Kidney epithelial cell (primary cell): ENCODE measurements at regions not wholly inside any gene's neighbourhood (a gene's known extent, or its start where the extent isn't known, plus 50 kb on each side); places are given as distances from the start of the nearest gene placed in this dataset.

Experiments
- DNase-seq: peaks from one replicate; pipeline ENCODE4 v3.0.0-alpha.2; 2010; ENCODE audit warnings: low read depth
- H3K27me3 ChIP-seq: 2 replicates; pipeline ENCODE4 v1.6.0; 2011; ENCODE audit warnings: low read length; ENCODE audit not compliant: control insufficient read depth, insufficient read depth
- H3K36me3 ChIP-seq: 2 replicates; pipeline ENCODE4 v1.5.1; 2011; ENCODE audit warnings: low read length; ENCODE audit not compliant: control insufficient read depth, insufficient read depth
- H3K4me3 ChIP-seq: 2 replicates; pipeline ENCODE4 v1.5.1; 2011; ENCODE audit warnings: low read depth, mild to moderate bottlenecking, control low read depth, low read length
- TF ChIP-seq, protein P1 (sequence below): IDR thresholded peaks from 2 replicates; pipeline ENCODE4 v1.5.1; 2011; ENCODE audit warnings: mild to moderate bottlenecking, moderate library complexity, low read length, control low read depth, inconsistent platforms; ENCODE audit not compliant: insufficient read depth, poor library complexity, severe bottlenecking

DNA sequence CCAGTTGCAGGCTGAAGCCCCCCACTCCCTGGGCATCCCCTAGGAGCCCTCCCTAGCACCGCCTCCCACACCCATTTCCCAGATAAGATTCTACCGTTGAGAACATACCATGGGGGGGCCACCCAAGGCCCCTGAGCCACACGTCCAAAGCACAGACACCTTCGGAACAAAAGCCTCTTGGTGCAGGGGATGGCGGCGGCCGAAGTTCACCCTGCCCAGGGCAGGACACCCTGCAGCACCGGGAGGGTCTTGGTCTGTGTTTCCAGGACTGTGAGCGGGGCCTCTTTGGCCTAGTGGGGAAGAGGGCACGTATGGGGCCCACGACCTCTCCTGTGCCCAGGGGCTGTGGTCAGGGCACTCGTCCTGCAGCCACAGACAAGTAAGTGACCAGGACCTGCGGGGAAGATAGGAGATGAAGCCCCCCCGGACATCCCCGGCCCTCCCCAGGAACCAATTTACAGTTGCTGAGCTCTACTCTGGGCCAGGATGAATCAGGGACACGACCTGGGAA lies 154.3 kb upstream of the C14orf180 start:
- DNase-seq = no peak
- no peaks in the 10 kb centered on the region for H3K36me3 ChIP-seq
- peaks cover 65% of the 10 kb centered on the region for H3K27me3 ChIP-seq
- TF ChIP-seq, protein P1, sequence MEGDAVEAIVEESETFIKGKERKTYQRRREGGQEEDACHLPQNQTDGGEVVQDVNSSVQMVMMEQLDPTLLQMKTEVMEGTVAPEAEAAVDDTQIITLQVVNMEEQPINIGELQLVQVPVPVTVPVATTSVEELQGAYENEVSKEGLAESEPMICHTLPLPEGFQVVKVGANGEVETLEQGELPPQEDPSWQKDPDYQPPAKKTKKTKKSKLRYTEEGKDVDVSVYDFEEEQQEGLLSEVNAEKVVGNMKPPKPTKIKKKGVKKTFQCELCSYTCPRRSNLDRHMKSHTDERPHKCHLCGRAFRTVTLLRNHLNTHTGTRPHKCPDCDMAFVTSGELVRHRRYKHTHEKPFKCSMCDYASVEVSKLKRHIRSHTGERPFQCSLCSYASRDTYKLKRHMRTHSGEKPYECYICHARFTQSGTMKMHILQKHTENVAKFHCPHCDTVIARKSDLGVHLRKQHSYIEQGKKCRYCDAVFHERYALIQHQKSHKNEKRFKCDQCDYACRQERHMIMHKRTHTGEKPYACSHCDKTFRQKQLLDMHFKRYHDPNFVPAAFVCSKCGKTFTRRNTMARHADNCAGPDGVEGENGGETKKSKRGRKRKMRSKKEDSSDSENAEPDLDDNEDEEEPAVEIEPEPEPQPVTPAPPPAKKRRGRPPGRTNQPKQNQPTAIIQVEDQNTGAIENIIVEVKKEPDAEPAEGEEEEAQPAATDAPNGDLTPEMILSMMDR = no peak
- H3K4me3 ChIP-seq = no peak overlapping the region

- peaks cover 65% of the 10 kb centered on the region for H3K27me3 ChIP-seq
- H3K36me3 ChIP-seq = no peaks in the 10 kb centered on the region
These were observed 153.6 kb upstream of the C14orf180 start for GRCh38 chr14:104425763-104426646.

GRCh38 chr14:104427131-104427851 lies 152.3 kb upstream of the C14orf180 start:
- Histone ChIP-seq H3K27me3 (peaks cover 58% of the 10 kb centered on the region), H3K4me3 (no peak overlapping the region), H3K36me3 (no peaks in the 10 kb centered on the region)
- DNase-seq = no peak
- TF ChIP-seq, protein P1 = no peak

More at GRCh38 chr14:104425763-104426646, 153.6 kb upstream of the C14orf180 start:
- H3K4me3 ChIP-seq = no peak overlapping the region
- TF ChIP-seq, protein P1 = no peak
- no peak for DNase-seq

DNA sequence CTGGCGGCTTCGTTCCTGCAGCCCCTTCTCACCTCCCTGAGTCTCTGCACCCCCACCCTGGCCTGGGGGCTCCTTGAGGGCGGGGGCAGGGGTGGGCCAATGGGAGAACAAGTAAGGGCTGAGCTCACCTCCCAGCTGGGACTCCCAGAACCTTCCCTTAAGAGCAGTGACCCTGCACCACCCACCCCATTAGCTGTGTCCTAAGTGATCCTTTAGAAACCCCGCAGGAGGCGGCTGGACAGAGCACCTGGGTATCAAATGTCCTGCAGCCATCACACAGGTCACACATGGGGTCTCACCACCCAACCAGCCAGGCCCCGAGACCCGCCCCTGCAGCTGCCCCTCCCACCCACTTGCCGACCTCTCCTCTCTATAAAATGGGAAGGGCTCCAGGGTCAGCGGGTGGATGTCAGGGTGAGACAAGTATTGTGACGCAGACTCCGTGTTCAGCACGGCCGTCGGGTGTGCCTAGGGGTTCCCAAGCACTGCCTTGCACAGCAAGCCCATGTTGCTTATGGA lies 151.2 kb upstream of the C14orf180 start:
- no peaks in the 10 kb centered on the region for H3K36me3 ChIP-seq
- TF ChIP-seq, protein P1 = no peak
- H3K27me3 ChIP-seq = peaks cover 47% of the 10 kb centered on the region
- no peak for DNase-seq
- no peak overlapping the region for H3K4me3 ChIP-seq

DNA sequence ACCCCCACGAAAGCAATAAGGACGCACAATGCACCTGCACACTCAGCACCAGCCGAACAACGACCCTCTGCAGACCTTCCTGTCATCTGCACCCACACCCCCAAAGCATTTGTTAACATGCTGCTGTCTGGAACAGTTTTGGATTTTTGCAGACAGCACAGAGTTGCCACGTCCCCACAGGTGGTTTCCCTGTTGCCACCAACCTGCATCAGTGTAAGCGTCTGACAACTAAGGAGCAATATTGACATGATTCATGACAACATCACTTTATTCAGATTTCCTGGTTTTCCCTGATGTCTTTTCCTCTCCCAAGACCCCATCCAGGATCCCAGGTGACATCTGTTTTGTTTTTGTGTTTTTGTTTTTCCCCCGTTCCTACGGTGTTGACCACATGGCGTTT lies 150.7 kb upstream of the C14orf180 start:
- DNase-seq = no peak
- TF ChIP-seq, protein P1 = no peak
- Histone ChIP-seq H3K36me3 (no peaks in the 10 kb centered on the region), H3K4me3 (no peak overlapping the region), H3K27me3 (peaks cover 42% of the 10 kb centered on the region)
